Renal cortical epithelial cell (primary cell): ENCODE measurements at regions not wholly inside any gene's neighbourhood (a gene's known extent, or its start where the extent isn't known, plus 50 kb on each side); places are given as distances from the start of the nearest gene placed in this dataset.
"Not testable (repeated sequence)": the region's sequence is repeated elsewhere in the genome, so short reads cannot be mapped to it uniquely, and the experiment has no call there.

Experiments used
- DNase-seq: peaks from one replicate; pipeline ENCODE4 v3.0.0-alpha.2; 2011; ENCODE audit warnings: low read depth

GRCh38 chrY:10627116-10627515, 1099.4 kb downstream of the TSPY10 start:
- DNase-seq, result peak; percentile 87

GRCh38 chrY:10648813-10649212, 1121.1 kb downstream of the TSPY10 start:
- not testable (repeated sequence) for DNase-seq

GRCh38 chrY:10657120-10657519, 1129.4 kb downstream of the TSPY10 start:
- DNase-seq, result not testable (repeated sequence)

- no peak for DNase-seq
These were observed 1139.1 kb downstream of the TSPY10 start for GRCh38 chrY:10666785-10667184.

- no peak for DNase-seq
These were observed 1158.7 kb downstream of the TSPY10 start for GRCh38 chrY:10686414-10686813.
